HG03196 (cell line): ENCODE measurements at regions not wholly inside any gene's neighbourhood (a gene's known extent, or its start where the extent isn't known, plus 50 kb on each side); places are given as distances from the start of the nearest gene placed in this dataset.

Experiments used
- ATAC-seq: cut with Tn5 transposase; IDR thresholded peaks from one replicate; pipeline ENCODE4 v1.9.1; 2021; ENCODE audit not compliant: unreplicated experiment

DNA sequence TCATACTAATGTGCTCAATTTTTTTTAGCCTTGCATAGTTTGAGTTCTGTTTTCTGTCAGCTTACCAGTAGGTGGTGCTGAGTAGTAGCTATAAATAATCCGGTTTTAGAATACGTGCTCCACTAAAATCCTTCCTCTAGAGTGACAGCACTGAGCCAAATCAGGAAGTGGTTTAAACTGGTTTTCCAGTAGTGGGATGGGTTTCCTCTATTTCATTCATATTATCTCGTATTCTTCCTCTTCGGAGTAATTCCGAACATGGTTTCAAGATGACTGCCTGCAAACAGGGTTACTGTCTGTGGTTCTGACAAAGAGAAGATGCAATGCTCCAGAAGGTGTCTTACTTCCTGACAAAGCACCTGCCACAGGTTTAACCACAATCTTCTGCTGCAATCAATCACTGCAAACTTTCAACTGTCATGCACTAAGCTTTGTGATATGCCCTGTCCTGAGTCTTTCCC, 496.9 kb upstream of the VRK2 start:
- peak; percentile 57 for ATAC-seq

DNA sequence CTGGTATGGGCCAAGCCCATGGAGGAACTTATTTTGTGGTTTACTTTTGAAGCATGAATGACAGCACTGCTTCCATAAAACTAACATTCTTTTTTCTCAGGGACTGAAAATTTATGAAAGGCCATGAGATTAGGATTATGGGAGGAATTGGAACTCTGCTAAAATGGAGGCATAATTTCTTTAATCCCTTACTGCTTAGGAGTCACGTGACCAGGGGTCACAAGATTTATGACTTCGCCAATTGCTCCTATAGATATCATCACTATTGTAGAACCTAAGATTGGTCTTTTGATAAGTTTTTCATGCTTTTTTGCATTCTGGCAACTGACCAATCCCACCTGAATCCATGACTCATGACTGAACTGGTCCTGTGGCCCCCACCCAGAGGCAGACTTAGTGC, 495.7 kb upstream of the VRK2 start:
- ATAC-seq: no peak

DNA sequence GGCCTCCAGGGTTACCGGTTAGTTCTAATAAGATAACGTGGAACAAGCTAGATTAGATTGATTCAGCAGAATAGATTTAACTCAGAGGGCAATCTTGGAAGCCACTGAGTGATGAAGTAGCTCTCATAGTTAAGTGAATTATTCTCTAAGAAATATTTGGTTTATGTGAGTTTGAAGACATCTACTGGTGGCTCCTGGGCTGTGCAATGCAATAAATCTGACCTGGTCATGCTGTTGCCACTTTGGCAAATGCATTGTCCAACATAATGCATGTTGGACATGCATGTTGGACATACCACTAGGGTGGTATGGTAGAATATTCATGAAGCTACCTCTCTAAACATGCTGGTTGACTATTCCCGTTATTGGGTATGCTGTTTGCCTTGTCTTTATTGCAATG, 493.7 kb upstream of the VRK2 start:
- no peak for ATAC-seq

DNA sequence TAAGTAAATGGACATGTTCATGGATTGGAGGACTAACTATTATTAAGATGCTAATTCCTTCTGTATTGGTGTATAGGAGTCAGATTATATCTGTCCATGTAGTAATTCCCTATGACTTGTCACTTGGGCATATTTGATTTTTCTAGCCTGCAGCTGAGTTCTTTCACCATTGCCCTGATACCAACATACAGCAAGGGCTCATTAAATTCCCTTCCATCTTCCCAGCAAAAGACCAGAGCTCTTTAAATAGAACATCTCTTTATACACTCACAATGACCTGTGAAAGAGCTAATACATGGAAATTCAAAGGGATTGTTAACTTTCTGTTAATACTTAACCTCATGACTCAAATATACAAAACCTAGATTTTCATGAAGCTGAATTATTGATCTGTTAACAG, 492.3 kb upstream of the VRK2 start:
- no peak for ATAC-seq

DNA sequence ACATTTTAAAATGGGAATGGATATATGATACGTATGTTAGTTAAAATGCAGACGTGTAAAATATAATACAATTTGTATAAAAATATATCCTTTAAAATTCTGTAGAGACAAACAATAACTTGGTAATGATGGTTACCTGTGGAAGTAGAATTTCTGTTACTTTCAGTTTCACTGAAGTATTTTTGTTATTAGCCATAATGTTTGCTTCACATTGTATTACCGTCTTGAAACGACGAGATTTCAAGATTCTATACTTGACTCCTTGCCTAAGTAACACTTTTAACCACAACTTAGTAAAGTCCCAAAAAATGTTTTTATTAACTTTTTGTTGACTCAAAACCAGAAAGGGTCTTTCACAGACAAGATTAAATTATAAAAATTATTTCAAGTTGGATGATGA, 488.3 kb upstream of the VRK2 start:
- ATAC-seq: no peak

DNA sequence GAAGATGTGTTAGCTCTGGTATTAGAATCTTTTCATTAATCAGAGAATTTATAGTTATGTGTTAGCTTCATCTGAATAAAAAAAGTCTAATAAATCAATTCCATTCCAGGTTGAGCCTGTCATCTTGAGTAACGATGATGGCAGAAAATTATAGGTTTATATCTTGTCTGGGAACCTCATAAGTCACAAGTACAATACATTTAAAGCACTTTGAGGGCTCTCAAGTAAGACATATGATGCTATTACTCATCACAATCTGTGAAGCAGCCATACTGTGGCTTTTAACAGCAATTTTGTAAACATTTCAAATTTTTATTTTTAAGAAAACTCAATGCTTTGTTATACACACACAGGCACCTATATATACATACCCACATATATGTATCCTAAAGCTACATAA, 484.1 kb upstream of the VRK2 start:
- ATAC-seq: no peak

DNA sequence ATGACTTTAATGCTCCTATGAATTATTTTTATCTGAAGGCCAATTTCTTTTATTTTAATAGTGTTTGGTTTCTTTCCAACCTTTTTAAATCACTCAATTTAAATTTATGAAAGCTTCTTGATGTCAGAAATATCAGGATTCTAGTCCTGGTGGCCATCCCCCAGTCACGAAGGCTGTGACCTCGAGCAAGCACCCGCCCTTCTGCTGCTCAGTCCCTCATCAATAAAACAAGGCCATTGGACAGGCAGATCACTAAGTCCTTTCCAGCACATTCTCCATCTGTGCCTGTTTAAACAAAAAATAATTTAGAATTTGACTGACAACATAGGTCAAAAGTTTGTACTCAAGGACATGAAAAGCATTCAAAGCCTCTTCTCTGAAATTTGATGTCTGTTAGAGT, 483.6 kb upstream of the VRK2 start:
- ATAC-seq: no peak

DNA sequence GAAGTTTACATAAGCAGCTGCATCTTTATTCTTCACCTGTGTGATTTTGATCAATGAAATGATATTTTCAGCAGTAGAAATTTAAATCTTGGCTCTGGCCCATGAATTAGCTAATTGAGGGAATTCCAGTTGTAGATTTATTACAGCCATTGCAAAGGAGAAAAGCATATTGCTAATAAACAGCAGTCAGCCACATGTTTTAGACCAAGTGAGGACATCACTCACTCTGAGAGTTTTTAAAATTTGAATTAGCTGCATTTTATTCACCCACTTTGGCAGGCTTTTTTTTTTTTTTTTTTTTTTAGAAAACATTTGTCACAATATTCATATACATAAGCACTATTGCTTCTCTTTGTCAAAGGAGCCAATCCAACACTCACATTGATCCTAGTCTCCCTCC, 479.4 kb upstream of the VRK2 start:
- ATAC-seq: no peak

DNA sequence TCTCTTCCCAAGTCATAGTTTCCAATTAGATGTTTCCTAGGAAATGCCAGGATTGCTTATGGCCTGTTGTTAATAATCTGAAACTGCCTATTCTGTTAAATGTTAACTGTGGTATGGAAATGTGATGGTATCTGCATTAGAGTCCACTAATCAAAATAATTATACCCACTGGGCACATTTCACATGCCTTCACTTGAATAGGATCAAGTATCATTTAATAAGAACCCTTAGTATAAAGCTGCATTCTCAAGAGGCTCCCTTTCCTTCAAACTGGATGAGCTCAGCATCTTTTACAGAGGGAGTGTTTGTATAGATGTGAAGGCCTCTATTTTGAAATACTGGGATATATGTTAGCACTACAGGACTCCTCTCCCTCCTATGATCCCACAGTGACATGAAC, 477.2 kb upstream of the VRK2 start:
- ATAC-seq: no peak

DNA sequence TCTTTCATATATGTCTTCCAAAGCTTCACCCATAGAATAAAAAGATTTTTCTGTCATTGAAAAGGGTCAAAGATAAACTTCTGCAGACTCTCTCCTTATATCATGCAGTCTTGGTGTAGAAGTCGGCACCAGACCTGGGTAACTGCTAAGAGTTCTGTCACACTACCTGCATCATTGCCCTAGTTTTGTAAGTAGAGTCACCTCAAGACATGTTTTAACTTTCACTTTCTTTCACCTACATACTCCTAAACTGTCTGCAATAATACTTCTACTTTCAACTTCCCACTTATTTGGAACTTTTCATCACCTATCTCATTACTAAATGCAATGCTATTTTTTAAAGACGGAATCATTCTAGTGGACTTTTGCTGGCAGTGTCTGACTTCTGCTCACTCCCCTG, 475.6 kb upstream of the VRK2 start:
- ATAC-seq: no peak

DNA sequence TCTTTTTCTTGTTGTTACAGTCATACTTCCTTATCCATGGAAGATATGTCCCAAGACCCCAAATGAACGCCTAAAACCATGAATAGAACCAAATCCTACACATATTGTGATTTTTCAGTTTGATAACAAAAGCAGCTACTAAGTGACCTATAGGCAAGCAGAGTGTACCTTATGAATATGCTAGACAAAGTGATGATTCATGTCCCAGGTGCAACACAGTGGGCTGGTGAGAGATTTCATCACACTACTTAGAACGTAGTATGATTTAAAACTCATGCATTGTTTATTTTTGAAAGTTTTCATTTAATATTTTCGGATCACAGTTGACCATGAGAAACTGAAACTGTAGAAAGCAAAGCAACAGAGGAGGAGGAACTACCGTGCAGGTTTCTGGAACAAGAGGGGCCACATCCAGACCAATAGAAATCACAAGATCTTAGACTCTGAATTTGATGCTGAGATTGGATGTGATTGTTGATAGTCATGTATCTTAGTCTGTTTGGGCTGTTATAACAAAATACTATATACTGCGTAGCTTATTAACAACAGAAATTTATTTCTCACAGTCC, 470.8 kb upstream of the VRK2 start:
- ATAC-seq: no peak

DNA sequence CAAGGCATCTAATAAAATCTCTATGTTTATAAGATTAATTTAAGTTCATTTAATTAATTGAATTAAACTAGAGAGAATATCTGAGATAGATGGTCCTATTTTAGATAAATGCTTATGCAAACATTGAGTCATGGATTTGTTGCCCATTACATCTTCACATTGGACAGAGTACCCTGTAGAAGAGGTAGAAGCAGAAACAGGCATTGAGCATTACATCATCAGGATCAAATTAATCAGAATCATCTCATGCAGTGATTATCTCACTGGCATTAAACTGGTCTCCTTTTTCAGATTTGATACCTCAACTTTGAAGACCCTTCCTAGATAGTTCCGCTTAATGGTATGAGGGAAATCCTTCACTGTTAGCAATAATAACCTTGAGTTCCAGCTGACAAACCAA, 469.6 kb upstream of the VRK2 start:
- no peak for ATAC-seq

DNA sequence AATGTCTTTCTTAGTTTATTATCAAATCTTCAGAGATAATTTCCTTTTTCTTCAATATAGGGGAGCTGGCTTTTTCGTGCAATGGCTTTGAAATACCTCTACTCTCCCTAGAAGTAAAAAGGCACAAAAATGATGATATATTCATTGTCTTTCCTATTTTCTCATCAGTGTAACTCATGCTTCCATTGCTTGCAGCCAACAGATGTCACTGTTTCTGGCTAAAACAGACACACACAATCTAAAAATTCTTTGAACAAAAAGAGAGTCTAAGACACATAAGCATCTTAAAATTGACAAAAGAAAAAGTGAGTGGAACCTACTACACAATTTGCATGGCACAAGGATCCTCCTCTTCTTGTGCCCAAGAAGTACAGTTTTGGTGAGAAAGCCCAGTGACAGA, 448.7 kb upstream of the VRK2 start:
- ATAC-seq: no peak

DNA sequence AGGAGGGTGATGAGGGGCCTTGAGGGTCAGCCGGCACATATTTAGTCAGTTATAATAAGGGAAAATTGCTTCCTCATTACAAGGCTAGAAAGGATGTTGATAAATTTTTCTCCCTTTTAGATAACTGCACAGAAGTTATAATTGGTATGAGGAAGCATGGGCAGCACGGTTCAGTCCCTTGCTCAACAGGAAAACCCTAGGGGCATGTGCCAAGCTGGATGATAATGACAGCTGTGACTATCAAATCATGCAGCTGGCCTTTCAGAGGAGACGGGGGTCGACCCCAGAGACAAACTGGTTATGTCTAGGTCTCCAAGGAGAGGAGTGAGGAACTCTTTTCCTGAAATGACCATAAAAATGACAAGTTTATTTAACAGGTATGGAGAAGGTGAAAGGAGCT, 448.1 kb upstream of the VRK2 start:
- no peak for ATAC-seq

DNA sequence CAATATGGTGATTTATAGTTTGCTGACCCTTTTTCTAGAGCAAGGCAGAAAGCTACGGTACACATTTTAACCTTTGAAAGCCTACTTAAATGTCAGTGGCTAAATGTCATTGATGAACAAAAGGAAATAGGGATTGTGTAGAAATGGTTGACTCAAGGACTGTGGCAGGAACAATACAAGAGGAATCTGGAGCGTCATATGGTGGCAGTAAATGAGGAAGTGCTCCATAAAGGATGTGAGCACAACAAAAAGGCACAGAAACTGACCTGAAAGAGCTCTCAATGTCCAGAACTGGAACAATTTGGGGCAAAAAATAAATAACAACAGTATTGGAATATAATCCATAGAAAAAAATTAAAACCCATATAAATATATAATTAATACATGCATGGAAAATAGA, 443.9 kb upstream of the VRK2 start:
- no peak for ATAC-seq

DNA sequence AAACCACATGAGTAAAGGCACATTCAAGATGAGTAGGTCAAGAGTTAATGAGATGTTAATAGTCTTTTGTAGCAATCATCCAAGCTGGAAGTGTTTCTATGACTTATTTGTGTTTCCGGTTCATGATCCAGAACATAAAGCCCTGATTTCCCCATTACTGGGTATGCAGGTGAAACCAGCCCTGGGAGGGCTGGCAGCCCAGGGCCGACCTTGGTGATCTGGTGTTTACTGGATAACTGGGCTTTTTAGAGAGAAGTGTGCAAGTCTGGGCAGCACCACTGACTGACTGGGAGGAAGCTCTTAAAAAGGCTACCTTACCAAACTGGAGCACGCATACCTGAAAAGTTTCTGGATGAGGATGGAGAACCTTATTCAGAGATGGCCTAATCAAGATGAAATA, 431.6 kb upstream of the VRK2 start:
- no peak for ATAC-seq

DNA sequence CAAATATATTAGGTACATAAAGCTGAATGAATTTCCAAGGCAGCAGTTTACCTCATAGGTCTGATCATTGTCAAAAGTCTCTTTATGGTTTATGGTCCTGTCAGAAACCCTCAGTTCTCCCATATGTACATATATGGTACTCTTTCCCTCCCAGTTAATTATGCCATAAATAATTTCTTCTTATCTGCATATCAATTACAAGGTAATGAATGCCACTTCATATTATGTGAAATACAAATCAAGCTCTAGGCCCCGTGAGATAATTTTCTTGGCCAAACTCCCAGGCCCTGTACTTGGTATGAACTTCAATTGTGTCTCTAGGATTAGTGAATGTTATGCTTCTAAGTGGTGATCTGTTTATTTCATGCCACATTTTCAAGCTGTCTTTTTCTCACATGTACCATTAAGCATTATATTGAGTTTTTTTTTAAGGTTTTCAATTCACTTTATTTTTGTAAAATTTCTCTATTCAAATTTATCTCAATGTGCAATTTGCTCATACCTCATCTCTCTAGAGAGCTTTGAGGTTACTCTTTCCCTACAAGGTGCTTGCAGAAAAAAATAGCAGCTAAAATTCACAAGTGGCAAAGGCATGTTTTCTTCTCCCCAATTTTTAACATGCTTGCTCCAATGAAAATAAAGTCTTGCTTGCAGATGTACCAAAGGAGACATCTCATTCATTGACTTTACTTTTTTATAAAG, 430.6 kb upstream of the VRK2 start:
- no peak for ATAC-seq

DNA sequence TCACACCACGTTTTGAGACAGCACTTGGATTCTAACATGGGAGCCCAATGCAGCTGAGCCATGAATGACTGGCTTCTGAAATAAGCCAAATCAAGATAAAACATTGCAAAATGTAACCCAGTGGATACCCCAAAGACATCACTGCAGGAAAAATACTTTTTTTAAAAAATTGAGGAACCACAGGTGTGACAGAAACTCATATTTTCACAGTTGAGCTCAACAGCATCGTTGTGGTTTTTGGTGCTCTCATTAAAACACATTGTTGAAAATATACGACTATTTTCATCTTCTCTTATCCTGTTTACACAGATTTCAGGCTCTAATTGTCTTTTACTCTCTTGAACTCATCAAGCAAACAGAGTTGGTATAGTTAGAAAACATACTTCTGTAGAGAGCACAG, 429.3 kb upstream of the VRK2 start:
- ATAC-seq: no peak

DNA sequence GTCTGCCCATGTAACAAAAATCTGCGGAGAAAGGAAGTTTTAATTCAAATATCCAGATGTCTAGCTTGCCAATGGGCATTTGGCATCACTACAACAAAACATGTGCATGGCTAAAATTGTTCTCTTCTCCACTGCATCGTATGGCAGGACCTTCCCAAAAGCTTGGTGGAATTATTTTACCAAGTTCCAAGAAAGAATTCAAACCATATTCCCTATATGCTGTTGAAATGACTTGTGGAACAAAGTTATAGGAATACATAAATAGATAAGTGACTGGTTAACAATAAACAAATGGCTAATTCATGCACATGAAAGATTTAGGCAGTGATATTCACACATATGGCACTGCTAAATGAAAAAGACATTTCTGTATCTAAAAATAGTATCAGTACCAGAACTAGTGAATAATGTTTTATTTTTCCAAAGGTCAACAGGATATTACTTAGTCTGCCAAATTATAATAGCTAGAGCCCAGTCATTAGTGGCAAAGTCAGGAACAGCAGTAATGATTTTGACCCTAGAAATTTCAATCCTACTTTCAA, 425.4 kb upstream of the VRK2 start:
- no peak for ATAC-seq

DNA sequence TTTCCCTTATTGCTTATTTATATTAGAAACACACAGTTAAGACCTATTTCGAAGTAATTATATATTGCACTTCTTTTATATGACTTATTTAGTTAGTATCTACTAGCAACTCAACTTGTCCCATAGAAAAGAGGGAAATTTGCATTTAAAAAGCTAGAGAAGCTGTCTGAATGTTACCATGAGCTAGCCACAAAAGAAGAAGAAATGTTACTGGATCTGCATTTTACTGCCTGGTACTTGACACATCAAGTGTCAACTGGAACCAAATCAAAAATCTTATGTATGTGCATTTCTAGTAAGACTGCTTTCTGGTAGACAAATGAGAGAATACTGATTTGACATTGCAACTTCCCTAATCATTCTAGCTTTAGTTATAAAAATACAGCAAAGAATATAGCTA, 424.6 kb upstream of the VRK2 start:
- ATAC-seq: no peak

DNA sequence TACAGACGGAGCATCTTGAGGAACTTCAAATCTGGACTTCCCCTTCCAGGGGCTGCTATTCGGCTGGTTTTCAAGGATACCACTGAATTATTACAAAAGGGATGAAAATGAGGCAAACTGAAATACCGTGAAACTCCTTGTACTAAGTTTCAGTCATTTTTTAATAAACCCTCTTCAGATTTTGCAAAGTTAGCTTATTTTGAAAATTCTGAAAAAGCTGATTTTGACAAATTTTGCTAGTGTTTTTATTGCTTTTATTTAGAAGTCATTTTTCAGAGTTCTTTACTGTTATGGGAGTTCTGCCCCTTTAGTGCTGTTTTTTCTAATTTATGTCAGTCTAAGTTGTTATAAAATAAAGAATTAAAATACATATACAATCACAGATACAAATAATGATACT, 390.4 kb upstream of the VRK2 start:
- ATAC-seq: no peak

DNA sequence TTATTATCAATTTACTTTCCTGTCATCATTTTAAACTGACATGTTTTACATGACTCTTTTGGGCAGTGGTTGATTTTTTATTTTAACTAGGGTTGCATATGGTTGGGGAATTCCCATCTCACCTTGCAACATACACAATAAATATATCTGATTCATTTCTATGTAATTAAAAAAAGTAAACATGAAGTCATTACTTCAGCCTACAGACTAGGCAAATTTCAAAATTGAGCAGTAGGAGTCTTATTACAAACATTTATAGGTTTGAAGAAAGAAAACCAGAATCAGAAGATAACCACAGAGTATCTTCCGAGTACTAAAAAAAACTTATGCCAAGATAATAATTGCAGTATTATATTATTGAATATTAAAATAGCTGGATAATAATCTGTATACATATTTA, 377.0 kb upstream of the VRK2 start:
- ATAC-seq: no peak

DNA sequence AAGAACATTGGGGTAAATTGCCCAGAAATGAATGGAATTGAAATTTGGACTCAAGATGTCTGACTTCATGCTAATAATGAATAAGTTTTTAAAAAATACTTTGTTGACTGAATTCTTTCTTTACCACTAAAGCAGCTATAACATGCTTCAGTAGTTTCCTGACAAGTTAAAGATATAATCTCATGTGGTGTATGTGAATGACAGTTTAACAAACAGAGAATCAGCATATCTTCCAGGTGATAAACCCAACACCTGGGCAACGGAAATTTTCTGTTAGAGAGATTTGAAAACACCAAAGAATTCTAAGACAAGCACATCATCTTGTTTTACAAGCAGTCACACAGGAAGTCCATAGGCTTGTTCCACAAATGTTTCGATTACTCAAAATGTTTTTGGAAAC, 372.6 kb upstream of the VRK2 start:
- ATAC-seq: no peak
